NCI-H1930 (cell line): ENCODE measurements at regions not wholly inside any gene's neighbourhood (a gene's known extent, or its start where the extent isn't known, plus 50 kb on each side); places are given as distances from the start of the nearest gene placed in this dataset.
"Not testable (repeated sequence)": the region's sequence is repeated elsewhere in the genome, so short reads cannot be mapped to it uniquely, and the experiment has no call there.

ENCODE experiments used
- DNase-seq, 2 experiments: peaks; one replicate each; lab custom pipeline; 2025; lab: John Stamatoyannopoulos, UW

DNA sequence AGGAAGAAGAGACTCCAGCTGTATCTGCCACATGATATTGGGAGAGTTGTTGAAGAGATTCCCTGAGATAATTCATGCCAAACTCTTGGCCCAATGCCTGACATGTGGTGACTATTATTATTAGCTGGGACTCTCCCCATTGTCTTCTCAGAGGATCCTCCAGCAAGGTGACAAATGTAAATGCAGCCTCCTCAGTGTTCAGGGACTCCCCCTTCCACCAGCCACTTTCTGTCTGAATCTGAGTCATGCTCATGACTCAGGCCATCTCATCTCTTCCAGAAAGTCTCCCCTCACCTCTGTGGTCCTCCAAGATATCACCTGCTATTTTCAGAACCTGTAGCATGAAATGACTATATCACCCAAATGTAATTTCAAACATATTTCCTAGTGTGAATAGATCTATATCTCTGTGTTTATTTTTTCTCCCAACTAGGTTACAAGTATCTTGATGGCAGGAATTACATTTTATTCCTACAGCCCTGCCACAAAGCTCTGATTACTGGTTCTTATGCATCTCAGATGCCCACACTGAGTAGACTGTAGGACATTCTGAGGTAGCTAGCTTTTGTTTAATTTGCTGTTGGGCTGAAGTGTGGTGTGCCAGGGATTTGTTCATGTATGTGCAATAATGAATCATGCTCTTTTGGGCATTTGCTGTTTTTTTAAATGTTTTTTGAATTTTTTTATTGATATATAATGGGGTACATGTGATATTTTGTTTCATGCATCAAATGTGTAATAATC lies 126.6 kb upstream of the IL12B start:
- no peak for DNase-seq

DNA sequence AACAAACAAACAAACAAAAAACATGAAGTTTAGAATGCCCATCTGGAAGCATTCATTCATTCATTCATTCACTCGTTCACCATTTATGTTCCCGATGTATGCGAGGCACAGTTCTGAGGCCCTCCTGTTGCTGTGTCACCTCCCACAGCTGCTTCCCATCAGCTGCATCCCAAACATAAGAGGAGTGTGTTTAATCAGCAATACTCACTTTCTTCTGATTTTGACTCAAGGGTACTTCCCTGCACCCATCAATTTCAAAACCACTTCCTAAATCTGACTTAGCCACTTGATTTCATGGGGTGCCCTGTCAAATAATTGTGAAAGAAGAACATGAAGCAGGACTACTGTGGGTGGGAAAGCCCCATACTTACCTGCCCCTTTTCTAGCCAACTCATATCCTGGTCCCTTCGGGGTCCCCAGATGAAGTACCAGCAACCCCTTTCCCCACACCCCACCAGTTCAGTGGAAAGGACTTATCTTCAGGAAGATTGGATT lies 128.0 kb upstream of the IL12B start:
- DNase-seq, result no peak

DNA sequence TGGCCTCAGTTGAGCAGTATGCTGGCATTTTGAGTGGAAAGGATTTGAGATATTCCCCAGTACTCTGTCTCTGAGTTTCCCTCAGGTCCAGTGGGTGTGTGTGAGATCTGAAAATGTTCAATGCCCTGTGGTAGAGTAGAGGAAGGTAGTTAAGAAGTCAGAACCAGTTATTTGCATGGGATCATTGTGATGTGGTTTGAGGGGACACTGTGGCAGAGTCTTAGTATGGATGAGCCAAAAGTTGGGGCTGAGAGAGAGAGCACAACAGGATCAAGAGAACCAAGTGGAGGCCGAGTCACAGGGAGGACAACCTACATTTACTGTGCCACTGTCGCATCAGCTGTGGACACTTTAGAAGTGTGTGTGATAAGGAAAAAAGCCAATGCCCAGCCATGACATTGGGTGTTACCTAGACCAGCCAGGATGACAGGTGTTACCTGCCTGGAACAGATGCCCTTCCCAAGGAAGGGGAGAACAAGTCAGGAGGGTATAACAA lies 128.9 kb upstream of the IL12B start:
- no peak for DNase-seq

DNA sequence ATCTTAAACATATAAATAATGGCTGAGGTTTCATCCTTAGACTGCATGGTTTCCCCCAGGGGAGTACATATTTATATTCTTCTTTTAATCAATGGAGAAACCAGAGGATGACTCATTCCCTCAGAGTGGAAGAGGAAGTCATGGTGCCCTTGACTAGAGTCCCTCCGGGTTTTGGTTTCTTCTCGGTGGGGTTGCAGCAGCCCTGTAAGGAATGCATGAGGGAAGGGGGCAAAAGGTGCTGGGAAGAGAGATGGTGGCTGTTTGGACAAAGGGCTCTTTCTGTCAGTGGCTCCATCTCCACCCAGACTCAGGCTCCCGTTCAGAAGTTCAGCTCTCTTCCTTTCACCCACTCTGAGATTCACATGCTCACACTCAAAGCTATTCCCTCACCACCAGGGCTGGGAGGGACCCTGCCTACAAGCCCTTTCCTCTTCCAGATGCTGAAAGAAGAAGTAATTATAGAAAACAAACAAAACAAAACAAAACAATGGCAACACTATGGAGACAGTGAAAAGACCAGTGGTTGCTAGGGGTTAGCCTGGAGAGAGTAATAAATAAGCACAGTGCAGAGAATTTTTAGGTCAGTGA lies 129.8 kb upstream of the IL12B start:
- no peak for DNase-seq

DNA sequence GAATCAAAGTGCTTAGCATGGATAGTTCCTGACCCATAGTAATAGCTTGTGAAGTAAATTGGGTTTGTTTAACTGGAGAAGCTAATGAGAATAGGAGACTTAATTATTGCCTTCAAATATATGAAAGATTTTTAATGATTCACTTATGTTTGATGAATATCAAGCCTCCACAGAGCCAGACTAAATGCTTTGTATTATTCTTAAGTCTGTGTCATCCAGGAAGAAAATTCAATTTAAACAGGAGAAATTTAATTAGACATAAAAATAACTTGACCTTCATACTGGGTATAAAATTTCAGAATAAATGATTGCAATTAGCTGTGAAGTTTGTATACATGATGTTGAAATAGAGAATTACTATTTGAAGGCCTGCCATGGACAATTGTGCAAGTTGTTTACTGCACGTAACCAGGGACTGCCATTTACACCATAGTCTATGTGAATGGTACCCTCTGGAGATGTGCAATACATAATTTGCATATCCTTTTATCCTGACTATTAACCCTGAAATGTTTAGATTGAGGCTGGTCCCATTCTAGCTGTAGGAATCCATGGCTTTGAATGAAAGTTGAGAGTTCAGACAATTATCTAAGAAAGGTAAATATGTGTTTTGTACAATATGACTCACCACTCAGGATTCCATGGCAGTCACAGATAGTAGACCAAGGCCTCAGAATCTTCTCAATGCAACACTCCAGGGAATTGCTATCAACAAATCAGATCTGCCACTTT lies 133.5 kb upstream of the IL12B start:
- DNase-seq, result no peak

DNA sequence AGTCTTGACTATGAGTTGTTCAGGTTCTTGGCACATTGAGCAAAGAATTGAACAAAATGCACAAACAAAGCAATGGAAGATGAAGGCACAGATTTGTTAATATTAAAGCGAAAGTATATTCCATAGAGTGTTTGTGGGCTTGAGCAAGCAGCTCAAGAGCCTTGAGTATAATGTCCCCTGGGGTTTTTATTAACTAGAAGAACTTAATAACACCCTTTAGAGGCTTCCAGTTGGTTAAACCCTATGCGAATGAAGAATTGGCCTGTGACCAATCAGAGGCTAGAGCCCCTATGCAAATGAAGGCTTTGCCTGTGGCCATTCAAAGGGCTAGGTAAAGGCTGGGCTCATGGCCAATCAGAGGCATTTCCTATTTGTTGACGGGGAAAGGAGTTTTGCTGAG lies 135.3 kb upstream of the IL12B start:
- DNase-seq, result no peak

DNA sequence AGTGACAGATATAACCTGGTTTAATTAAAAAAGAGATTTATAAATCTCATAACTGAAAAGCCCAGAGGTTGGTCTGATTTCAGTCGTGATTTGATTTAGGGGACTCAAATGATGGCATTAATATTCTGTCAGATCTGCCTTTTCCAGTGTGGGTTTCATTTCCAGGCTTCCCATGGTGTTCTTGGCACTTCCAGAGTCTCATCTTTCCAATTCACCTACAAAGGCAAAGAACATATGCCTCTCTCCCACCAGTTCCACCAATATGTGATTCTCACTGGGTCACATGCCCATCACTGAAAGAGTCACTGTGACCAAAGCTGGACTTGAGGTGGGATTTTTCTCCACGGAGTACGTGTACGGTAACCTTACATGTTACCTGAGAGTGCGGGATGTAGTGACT lies 137.4 kb upstream of the IL12B start:
- DNase-seq, result no peak

DNA sequence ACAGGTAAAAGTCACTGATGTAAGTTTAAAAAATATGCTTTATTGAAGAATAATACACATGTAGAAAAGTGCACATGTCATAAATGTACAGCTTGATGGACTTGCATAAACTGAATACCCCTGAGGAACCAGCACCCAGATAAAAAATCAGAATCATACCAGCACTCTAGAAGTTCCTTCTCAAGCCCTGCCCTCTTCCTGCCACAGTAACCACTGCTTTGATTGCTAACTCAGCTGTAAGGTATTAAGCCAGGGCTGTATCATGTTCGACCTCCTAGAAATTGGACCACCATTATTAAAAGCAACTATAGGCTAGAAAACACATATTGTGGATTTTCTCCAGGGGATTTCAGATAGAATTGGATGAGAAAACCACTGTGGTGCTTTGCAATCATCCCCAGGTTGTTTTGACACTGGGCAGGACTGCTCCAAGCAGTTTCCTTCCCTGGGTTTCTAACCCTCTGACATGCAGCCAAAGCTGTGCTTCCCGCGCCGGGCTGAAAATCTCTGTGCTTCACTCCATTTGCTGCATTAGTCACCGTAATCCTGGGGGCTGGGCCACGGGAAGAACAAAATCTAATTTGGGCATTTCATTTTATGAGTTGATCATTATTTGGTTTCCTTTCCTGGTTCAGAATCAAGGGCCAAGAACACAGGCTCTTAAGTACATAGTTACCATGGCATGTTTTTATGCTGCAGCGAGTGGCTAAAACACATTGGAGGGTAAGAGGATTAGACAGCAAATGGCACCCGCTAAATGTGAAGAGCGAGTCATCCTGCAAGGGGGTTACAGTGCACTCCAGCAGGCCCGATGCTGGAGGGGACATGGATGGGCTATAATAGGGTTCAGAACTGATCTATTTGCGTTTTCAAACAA lies 139.4 kb upstream of the IL12B start:
- DNase-seq, result no peak

DNA sequence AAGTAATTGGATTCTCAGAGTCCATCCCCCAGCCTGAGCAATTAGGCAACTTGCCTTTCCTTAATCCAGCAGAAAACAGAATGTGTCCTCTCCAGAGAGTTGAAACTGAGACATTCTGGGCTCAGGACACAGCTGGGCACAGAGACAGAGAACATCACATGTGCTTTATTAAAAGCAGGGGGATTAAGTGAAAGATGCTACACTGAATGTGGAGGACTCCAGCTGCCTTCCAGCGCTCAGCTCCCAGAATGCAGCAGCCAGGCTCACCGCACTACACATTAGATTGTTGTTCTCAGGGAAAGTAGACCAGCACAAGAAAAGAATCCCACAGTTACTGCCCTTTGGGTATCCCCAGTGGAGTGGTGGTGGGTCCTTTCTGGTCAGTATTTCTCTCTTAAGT lies 141.6 kb upstream of the IL12B start:
- DNase-seq, result no peak

DNA sequence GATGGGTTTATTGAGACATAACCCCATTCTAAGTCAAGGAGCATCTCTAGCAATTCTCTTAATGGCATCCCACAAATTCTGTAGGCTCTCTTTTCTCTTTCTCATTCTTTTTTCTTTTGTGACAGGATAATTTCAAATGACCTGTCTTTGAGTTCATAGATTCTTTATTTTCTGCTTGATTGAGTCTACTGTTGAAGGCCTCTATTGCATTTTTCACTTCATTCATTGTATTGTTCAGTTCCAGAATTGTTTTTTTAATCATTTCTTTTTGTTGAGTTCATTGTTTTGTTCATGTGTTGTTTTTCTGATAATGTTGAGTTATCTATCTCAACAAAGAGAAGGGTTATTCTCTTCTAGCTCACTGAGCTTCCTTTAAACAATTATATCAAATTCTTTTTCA lies 144.7 kb upstream of the IL12B start:
- no peak for DNase-seq

DNA sequence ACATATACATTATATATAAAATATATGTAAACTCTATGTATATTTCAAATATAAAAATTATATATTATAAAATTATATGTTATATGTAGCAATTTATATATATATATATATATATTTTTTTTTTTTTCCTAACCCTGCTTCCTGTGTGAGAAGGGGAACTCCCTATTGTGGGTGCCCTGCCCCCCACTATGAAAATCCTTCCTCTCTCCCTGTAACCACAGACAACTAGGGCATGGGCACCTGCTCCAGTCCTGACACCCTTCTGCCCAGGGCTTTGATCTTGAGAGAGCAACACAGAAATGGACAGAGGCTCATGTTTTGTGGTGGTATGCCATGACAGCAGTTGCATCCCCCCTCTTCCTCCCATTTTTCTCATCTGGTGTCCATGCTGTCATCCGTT lies 148.7 kb upstream of the IL12B start:
- DNase-seq, result no peak

DNA sequence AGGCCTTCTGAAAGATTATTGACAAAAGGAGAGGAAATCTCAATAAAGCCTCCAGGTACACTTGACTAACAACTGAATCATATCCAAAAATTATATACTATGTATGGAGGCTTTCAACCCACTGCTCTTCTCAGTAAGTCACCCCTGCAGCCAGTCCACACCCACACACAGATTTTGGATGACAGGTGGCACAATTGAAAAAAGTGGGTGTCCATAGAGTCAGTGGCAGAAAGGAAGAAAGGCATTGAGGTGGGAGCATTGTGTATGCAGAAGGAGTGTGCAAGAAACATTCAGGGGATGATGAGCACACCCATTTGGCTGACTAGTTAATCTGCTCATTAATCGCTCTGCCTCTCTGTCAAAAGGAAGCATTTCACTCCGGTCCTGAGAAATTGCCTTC lies 150.6 kb upstream of the IL12B start:
- DNase-seq, result no peak

DNA sequence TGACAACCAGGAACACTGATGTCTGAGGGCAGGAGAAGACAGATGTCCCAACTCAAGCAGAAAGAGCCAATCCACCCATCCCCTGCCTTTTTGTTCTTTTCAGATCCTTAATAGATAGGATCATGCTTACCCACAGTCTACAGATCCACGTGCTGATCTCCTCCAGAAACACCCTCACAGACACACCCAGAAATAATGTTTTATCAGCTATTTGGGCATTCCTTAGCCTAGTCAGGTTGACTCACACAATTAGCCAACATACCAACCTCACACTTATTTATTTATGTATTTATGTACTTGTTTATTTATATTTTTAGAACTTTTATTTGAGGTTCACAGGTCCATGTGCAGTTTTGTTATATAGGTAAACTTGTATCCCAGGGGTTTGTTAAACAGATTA lies 151.5 kb upstream of the IL12B start:
- no peak for DNase-seq

DNA sequence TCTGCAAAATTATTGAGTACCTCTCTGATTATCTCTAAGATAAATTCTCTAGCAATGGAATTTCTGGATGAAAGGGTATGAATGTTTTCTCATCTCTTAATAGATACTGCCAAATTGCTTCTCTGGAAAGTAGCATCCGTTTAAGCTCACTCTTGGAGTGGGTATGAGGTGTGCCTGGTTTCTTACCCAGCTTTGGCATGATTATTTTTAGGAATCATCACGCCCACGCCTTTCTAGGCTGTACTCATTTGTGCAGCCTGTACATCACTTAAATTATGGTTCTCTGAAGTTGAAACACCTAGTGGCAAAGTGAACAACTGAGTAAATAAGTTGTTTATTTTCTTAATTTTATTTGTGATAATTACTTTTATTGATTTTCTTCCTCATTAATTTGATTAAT lies 156.5 kb upstream of the IL12B start:
- DNase-seq, result no peak

DNA sequence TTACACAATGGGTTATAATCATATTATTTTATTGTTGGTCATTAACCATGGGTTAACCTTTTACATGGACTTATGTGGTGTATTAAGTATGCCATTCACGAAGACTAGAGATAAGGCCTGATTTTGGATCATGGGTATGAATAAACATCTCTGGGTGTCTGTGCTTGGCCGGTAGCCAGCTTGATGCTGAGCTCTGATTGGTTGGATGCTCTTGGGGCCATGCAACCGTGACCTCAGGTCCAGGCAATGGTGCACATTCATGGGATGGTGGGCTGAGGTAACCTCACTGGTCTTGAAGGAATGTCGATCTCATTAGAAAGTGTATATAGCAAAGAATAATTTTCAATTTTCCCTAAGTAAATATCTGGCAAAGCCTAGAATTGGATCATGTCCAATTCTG lies 158.2 kb upstream of the IL12B start:
- no peak for DNase-seq

DNA sequence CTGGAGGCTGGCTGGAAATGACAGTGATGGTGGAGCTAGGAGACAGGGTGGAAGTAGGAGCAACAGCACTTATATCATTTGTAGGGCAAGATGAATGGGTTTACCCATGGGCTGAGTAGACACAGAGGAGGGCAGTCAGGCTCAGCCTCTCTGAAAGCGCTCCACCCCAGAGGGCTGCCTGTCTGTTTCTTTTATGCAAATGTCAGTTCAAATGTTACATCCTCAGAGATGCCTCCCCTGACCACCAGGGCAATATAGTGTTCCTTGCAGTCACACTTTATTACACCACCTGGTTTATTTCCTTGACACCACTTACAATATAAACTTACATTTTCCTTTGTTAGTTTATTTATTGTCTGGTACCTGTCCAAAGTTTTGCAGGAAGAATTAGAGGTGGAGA lies 159.5 kb upstream of the IL12B start:
- no peak for DNase-seq

DNA sequence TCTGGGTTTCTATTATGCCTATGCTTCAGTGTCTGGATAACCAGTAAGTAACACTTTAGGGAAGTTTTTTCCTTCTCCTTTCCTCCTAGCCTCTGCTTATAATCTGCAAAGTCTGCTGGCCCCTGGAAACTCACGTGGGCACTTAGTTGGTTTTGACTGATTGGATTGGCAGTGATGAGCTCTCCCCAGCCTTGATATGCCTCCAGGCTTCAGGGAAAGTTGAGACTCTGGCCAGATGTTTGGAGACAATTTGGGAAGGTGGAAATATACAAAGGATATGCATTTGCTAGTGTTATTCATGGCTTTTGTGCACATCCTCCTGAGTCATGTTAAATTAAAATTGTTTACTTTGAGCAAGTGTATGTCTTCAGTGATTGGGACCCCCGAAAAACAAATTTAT lies 160.2 kb upstream of the IL12B start:
- no peak for DNase-seq

DNA sequence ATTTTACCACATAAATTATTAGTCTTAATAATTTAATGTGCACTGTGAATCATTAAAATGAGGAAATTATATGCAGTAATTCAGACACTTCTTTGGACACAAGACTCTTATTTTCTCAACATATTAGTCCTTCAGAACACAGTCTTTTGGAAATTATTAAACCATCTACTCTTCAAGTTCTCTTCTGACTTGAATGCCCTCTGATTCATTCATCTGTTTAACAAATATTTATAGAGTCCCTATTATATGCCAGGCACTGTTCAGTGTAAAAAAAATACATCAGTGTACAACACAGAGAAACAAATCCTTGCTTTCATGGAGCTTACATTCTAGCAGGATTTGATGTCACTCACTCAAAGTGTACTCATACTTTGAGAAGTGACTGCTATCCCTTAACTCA lies 163.4 kb upstream of the IL12B start:
- no peak for DNase-seq

DNA sequence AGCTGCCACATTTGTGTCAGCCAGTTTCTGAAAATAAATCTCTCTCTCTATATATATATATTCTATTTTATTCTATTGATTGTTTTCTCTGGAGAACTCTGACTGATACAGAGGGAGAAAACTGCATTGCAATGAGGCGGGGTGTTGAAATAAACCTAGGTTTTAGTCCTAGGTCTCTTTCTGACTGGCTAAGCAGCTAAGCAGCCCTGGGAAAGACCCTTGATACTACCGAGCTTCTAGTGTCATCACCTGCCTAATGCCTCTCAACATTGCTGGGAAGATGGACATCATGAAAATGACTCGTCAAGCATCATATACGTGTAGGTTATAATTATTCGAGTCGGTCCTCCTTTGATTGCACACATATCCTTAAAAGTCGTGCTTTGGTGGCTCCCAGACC lies 166.5 kb upstream of the IL12B start:
- no peak for DNase-seq

DNA sequence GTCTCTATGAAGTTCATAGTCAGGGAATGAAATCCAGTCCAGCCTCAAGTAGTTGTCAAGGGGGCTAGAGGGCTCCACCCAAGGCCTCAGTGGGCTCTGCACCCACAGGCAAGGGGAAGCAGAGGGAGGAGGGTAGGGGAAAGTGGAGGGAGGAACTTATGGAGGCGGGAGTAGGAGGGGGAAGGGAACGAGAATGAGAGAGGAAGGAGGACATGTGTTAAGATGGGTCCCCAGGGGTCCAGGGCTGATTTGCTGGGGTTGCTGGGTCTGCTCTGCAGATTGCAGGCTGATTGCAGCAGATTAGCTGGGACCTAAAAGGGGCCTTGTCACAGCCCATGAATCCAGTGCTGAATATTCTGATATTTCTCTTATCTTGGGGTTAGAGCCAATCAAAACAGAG lies 166.9 kb upstream of the IL12B start:
- no peak for DNase-seq

DNA sequence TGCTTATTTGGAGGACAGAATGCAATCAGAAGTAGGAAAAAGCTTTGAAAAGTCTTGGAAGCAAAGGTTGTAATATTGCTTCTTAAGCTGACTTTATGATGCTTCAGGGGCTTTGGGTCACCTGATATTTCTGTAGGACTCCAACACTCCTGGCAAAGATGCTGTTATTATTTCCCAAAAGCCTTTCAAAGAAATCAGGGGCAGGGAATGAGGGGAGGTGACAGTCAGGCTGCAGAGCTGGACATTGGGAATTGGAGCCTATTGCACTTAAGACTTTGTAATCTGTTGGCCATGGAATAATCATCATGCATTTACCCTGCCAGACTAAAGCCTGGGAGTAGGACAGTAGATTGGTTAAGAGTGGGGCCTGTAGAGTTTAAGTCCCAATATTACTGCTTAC lies 168.3 kb upstream of the IL12B start:
- no peak for DNase-seq

DNA sequence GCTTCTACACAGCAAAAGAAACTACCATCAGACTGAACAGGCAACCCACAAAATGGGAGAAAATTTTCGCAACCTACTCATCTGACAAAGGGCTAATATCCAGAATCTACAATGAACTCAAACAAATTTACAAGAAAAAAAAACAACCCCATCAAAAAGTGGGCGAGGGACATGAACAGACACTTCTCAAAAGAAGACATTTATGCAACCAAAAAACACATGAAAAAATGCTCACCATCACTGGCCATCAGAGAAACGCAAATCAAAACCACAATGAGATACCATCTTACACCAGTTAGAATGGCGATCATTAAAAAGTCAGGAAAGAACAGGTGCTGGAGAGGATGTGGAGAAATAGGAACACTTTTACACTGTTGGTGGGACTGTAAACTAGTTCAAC lies 171.8 kb upstream of the IL12B start:
- not testable (repeated sequence) for DNase-seq
